GM12873 (cell line): ENCODE measurements at regions not wholly inside any gene's neighbourhood (a gene's known extent, or its start where the extent isn't known, plus 50 kb on each side); places are given as distances from the start of the nearest gene placed in this dataset.

Source experiments
- TF ChIP-seq, protein P1 (sequence below): IDR thresholded peaks from 2 replicates; pipeline ENCODE4 v1.5.1; 2012; ENCODE audit warnings: low read depth, mild to moderate bottlenecking, moderate library complexity, low read length, control low read depth; ENCODE audit not compliant: insufficient read depth; ENCODE audit errors: missing control alignments

DNA sequence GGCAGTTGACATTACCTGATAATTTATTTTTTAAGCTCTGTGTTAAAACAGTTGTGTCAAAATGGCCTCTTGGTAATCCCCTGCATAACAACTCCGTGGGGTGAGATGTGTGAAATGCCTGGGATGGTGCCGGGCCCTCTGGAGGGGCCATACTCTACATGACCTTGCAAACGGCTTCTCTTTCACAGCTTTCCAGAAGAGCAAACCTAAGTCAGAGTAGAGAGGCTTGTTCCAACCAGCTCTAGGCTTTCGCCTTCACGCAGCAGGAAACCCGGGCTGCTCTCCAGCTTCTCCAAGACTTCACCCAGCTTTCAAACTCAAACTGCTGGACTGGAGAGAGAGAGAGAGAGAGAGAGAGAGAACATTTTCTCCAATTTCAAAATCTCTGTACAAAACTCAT lies 120.1 kb downstream of the SNX18 start:
- TF ChIP-seq, protein P1, sequence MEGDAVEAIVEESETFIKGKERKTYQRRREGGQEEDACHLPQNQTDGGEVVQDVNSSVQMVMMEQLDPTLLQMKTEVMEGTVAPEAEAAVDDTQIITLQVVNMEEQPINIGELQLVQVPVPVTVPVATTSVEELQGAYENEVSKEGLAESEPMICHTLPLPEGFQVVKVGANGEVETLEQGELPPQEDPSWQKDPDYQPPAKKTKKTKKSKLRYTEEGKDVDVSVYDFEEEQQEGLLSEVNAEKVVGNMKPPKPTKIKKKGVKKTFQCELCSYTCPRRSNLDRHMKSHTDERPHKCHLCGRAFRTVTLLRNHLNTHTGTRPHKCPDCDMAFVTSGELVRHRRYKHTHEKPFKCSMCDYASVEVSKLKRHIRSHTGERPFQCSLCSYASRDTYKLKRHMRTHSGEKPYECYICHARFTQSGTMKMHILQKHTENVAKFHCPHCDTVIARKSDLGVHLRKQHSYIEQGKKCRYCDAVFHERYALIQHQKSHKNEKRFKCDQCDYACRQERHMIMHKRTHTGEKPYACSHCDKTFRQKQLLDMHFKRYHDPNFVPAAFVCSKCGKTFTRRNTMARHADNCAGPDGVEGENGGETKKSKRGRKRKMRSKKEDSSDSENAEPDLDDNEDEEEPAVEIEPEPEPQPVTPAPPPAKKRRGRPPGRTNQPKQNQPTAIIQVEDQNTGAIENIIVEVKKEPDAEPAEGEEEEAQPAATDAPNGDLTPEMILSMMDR, result no peak

DNA sequence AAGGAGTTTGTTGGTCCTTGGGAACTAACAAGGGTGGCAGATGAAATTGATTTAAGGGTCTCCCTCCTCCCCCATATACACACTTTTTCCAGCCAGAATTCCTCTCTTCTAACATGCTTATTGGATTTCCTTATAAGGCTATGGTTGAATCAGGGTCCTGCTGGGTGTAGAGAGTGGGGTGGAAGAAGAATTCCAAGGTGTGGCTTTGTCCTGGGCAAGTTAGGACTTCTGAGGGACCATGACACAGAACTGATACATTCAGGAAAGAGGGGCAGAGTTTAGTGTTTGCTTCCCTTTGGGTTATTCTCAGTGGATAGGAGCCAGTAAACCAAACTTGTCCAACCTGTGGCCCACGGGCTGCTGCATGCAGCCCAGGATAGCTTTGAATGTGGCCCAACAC lies 116.5 kb downstream of the SNX18 start:
- TF ChIP-seq, protein P1, result no peak

DNA sequence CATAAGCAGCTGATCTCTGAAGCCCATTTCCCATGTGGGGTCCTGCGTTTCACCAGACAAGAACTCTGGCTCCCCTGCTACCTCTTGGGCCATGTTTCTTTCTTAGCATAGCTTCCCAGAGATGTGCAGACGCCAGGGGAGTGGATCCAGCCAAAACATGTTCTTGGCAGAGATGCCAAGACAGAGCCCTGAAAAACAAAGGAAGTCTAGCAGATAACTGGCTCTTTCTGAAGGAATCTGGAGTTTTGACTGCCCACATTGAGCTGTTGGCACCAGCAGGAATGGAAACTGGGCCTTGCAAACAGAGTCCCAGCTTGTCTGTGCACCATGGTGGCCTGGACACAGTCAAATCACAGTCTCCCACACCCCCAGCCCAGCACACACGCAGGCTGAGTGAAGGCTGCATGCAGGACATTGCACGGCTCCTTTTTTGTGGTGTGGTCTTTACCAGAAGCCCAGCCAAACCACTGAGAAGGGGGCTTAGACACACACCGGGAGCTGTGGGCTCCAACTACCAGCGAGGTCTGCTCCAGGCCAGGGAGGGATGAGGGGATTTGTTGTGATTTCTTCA lies 114.7 kb downstream of the SNX18 start:
- TF ChIP-seq, protein P1, result no peak

DNA sequence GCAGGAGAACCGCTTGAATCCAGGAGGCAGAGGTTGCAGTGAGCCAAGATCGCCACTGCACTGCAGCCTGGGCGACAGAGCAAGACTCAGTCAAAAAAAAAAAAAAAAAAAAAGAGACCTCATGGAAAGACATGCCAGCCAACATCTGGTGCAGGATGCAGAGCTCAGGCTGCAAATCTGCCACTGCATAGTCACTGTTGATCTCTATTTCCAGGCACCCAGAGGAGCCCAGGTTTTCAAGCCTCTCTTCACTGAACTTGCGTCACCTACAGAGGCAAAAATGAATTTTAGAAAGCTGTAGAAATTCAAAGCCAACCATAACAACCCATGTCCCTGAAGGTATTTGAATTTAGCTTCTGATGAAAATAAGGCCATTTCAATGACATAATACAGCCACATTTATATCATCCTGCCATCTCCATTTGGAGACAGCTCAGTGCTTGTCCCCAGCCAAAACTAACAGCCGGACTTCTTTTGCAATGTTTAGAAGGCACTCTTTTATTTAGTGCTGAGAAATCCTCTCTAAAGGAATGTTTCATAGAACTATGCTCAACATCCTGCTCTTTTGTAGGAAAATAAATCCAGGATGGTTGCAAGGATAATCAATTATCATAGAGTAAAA lies 113.3 kb downstream of the SNX18 start:
- TF ChIP-seq, protein P1, result no peak

DNA sequence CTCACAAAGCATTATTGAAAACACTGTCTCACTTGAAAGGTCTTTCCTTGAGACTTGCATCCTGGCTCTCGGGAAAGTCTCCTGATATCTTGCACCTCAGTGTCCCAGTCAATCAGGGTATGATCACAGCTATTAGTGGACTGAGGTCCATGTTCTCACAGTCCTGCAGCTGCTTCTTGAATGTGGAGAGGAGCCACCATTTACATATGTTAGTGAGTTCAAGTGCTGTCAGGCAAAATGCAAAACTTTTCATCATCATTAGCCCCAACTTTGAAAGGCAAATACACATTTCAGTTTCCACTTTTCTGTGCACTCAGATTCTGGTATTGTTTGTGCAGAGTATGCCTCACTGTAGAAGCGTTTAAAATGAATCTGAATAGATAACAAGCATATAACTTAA lies 111.6 kb downstream of the SNX18 start:
- TF ChIP-seq, protein P1, result no peak

DNA sequence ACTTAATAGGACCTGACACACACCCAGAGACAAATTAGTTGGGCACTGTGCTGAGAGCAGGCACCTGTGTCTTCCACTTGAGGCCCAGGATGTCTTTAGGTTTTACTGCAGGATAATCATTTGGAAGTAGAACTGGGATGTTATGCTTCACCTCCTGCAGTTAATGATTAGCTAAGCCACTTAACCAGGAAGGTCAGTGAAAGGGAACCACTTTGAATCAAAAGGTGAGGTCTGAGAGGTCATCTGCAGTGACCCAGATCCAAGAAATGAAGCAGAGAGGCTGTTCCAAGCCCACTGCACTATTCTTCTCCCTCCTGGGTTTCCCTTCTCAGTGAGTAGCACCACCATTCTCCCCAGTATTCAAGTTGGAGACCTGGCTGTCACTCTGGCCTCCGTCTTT lies 110.5 kb downstream of the SNX18 start:
- TF ChIP-seq, protein P1, result no peak

DNA sequence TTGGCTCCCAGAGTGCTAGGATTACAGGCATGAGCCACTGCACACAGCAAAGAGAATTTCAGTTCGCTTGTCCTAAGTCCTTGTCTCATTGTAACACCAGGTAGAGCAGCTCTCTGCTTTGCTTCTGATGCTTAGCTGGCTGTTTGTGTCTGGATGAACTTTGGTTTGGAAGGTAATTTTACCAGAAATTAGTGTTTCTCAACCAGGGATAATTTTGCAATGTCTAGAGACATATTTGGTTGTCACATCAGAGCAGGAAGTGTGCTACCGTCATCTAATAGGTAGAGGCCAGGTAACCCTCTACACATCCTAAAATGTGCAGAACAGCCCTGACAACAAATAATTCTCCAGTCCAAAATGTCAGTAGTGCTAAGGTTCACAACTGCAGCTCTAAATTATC lies 108.8 kb downstream of the SNX18 start:
- TF ChIP-seq, protein P1, result no peak
